H1 (cell line): ENCODE measurements at regions not wholly inside any gene's neighbourhood (a gene's known extent, or its start where the extent isn't known, plus 50 kb on each side); places are given as distances from the start of the nearest gene placed in this dataset.

Experiments used
- CTCF ChIA-PET: fragments of 300-600 bp; sonication (Branson Sonifier 250); formaldehyde crosslinking; loops from one replicate; lab custom pipeline; 2021; ENCODE audit not compliant: partially characterized antibody; lab: Charles Lee
- POLR2A ChIA-PET: fragments of 300-600 bp; sonication (Branson Sonifier 250); formaldehyde crosslinking; loops from one replicate; lab custom pipeline; 2021; ENCODE audit warnings: inconsistent platforms; ENCODE audit not compliant: partially characterized antibody; lab: Charles Lee
- DNase-seq, 2 experiments: peaks; one replicate each; pipeline versions ENCODE4 v3.0.0 to v3.0.0-alpha.2; 2010 to 2022; ENCODE audit warnings: low spot score in 2 of 2, low read depth in 1 of 2, mixed read lengths in 1 of 2
- FAIRE-seq: peaks from 2 replicates; lab custom pipeline; 2011; peaks lifted over from hg19 to GRCh38; lab: Jason Lieb, UNC
- H2AFZ ChIP-seq: 2 replicates; pipeline ENCODE4 v1.8.1; 2012; ENCODE audit warnings: low read length, inconsistent platforms
- H2AK5ac ChIP-seq: 2 replicates; pipeline ENCODE4 v1.6.1; 2013; ENCODE audit warnings: low read depth, low read length
- H2BK120ac ChIP-seq: replicated peaks from 2 replicates; pipeline ENCODE3; 2013; ENCODE audit warnings: low read depth, low read length, inconsistent platforms
- H2BK12ac ChIP-seq: 2 replicates; pipeline ENCODE4 v1.6.1; 2013; ENCODE audit warnings: low read depth, low read length
- H2BK15ac ChIP-seq: 2 replicates; pipeline ENCODE4 v1.6.1; 2013; ENCODE audit warnings: low read length
- H2BK20ac ChIP-seq: 2 replicates; pipeline ENCODE4 v1.6.1; 2013; ENCODE audit warnings: low read length
- H2BK5ac ChIP-seq: 2 replicates; pipeline ENCODE4 v1.6.1; 2013; ENCODE audit warnings: low read depth, low read length
- H3K14ac ChIP-seq: 2 replicates; pipeline ENCODE4 v1.6.1; 2013; ENCODE audit warnings: inconsistent platforms; ENCODE audit not compliant: insufficient read length
- H3K18ac ChIP-seq: 2 replicates; pipeline ENCODE4 v1.6.1; 2013; ENCODE audit warnings: low read length; ENCODE audit errors: extremely low read depth
- H3K23ac ChIP-seq: 2 replicates; pipeline ENCODE4 v1.6.1; 2013; ENCODE audit warnings: inconsistent platforms; ENCODE audit not compliant: insufficient read length
- H3K23me2 ChIP-seq: 2 replicates; pipeline ENCODE4 v1.6.1; 2013; ENCODE audit warnings: low read depth, low read length
- H3K27ac ChIP-seq: 2 replicates; pipeline ENCODE4 v1.6.1; 2011; ENCODE audit warnings: low read depth, low read length, inconsistent platforms
- H3K27me3 ChIP-seq, 4 experiments: replicated peaks in 1 of 4; 1 replicate in 1 of 4; 2 replicates in 3 of 4; pipeline versions ENCODE4 v1.6.1 to v1.8.1; 2011 to 2013; ENCODE audit warnings: low read length in 3 of 4, mild to moderate bottlenecking in 3 of 4, inconsistent platforms in 2 of 4, mixed read lengths in 2 of 4, moderate library complexity in 1 of 4; ENCODE audit not compliant: control insufficient read depth in 3 of 4, insufficient read depth in 3 of 4; ENCODE audit errors: extremely low read depth in 1 of 4
- H3K36me3 ChIP-seq, 4 experiments: 2 replicates each; pipeline versions ENCODE4 v1.6.1 to v1.8.1; 2011 to 2013; ENCODE audit warnings: mild to moderate bottlenecking in 4 of 4, low read length in 3 of 4, moderate library complexity in 2 of 4, control low read depth in 1 of 4, inconsistent platforms in 1 of 4; ENCODE audit not compliant: insufficient read depth in 4 of 4, control insufficient read depth in 2 of 4
- H3K4ac ChIP-seq: replicated peaks from 2 replicates; pipeline ENCODE3; 2013; ENCODE audit warnings: low read length, low read depth, mixed read lengths, inconsistent platforms; ENCODE audit not compliant: insufficient read length
- H3K4me1 ChIP-seq, 4 experiments: replicated peaks in 1 of 4; 1 replicate in 1 of 4; 2 replicates in 3 of 4; pipeline versions ENCODE4 v1.6.1 to v1.8.1; 2011 to 2013; ENCODE audit warnings: low read length in 3 of 4, inconsistent platforms in 2 of 4, mixed read lengths in 1 of 4; ENCODE audit not compliant: insufficient read depth in 4 of 4, control insufficient read depth in 3 of 4
- H3K4me2 ChIP-seq, 2 experiments: 2 replicates each; pipeline versions ENCODE4 v1.6.1 to v1.8.1; 2011 to 2013; ENCODE audit warnings: low read depth in 2 of 2, low read length in 2 of 2, control low read depth in 1 of 2, inconsistent platforms in 1 of 2, mild to moderate bottlenecking in 1 of 2; ENCODE audit not compliant: insufficient read depth in 1 of 2
- H3K4me3 ChIP-seq, 4 experiments: fragments of 200-600, 300-600 bp in 1 of 4; sonication (generic), shearing (Covaris generic), sonication (Bioruptor Twin) in 1 of 4; 2 replicates each; pipeline versions ENCODE4 v1.5.1 to v1.8.1; 2011 to 2016; ENCODE audit warnings: low read length in 4 of 4, low read depth in 3 of 4, control low read depth in 2 of 4, inconsistent platforms in 2 of 4, mild to moderate bottlenecking in 2 of 4, mixed read lengths in 1 of 4, moderate library complexity in 1 of 4; ENCODE audit not compliant: insufficient read depth in 2 of 4; ENCODE audit errors: extremely low read depth in 1 of 4
- H3K56ac ChIP-seq: replicated peaks from 2 replicates; pipeline ENCODE3; 2013; ENCODE audit warnings: low read depth, mild to moderate bottlenecking, mixed read lengths, low read length, inconsistent platforms; ENCODE audit not compliant: insufficient read length
- H3K79me1 ChIP-seq: 2 replicates; pipeline ENCODE4 v1.6.1; 2013; ENCODE audit warnings: low read depth, low read length, control low read depth
- H3K79me2 ChIP-seq, 2 experiments: 2 replicates each; pipeline versions ENCODE4 v1.6.1 to v1.8.1; 2012 to 2013; ENCODE audit warnings: low read length in 2 of 2, mild to moderate bottlenecking in 2 of 2, inconsistent platforms in 1 of 2; ENCODE audit not compliant: insufficient read depth in 2 of 2, control insufficient read depth in 1 of 2
- H3K9ac ChIP-seq, 4 experiments: replicated peaks in 1 of 4; 1 replicate in 1 of 4; 2 replicates in 3 of 4; pipeline versions ENCODE4 v1.6.1 to v1.8.1; 2011 to 2013; ENCODE audit warnings: low read depth in 3 of 4, low read length in 3 of 4, control low read depth in 2 of 4, mild to moderate bottlenecking in 2 of 4, moderate library complexity in 2 of 4, inconsistent platforms in 1 of 4; ENCODE audit errors: extremely low read depth in 1 of 4
- H3K9me3 ChIP-seq, 2 experiments: 2 replicates each; pipeline versions ENCODE4 v1.6.1 to v1.8.1; 2012 to 2013; ENCODE audit warnings: mild to moderate bottlenecking in 2 of 2, moderate library complexity in 2 of 2, control low read depth in 1 of 2, inconsistent platforms in 1 of 2, low read depth in 1 of 2, low read length in 1 of 2, mixed read lengths in 1 of 2; ENCODE audit not compliant: insufficient read depth in 2 of 2
- H4K20me1 ChIP-seq, 2 experiments: replicated peaks in 1 of 2; 2 replicates each; pipeline versions ENCODE3 to v1.8.1; 2011 to 2013; ENCODE audit warnings: inconsistent platforms in 2 of 2, low read length in 2 of 2, mild to moderate bottlenecking in 1 of 2; ENCODE audit not compliant: insufficient read depth in 2 of 2, control insufficient read depth in 1 of 2
- H4K5ac ChIP-seq: 2 replicates; pipeline ENCODE4 v1.6.1; 2013; ENCODE audit warnings: low read length, low read depth, mixed read lengths, inconsistent platforms; ENCODE audit not compliant: insufficient read length
- H4K8ac ChIP-seq: 2 replicates; pipeline ENCODE4 v1.8.0; 2013; ENCODE audit warnings: mild to moderate bottlenecking, moderate library complexity, low read length, inconsistent platforms; ENCODE audit not compliant: insufficient read depth; ENCODE audit errors: extremely low read depth
- H4K91ac ChIP-seq: replicated peaks from 2 replicates; pipeline ENCODE3; 2013; ENCODE audit warnings: low read length, mixed read lengths, inconsistent platforms; ENCODE audit not compliant: insufficient read length
- CBX8 ChIP-seq: fragments of 300-800, 300-1000 bp; sonication (generic); IDR thresholded peaks from 2 replicates; pipeline ENCODE4 v1.7.1; 2016; ENCODE audit warnings: low read depth, low read length, borderline replicate concordance
- RBBP5 ChIP-seq: IDR thresholded peaks from 2 replicates; pipeline ENCODE4 v1.7.1; 2012; ENCODE audit warnings: low read depth, mild to moderate bottlenecking, inconsistent platforms, low read length, moderate library complexity, borderline replicate concordance
- TEAD4 ChIP-seq: IDR thresholded peaks from 2 replicates; pipeline ENCODE4 v1.6.1; 2012; ENCODE audit warnings: low read depth, low read length, inconsistent platforms, mixed read lengths
- WGBS, 2 experiments: shearing (Covaris generic) in 1 of 2; methylation state at CpG; one replicate each; pipeline versions ENCODE4 v1.1.6 to v1.1.7; 2013 to 2015; ENCODE audit warnings: low lambda C conversion rate in 2 of 2, mixed read lengths in 2 of 2, inconsistent platforms in 1 of 2, low coverage in 1 of 2, missing lambda C conversion rate in 1 of 2; ENCODE audit not compliant: insufficient replicate concordance in 2 of 2, insufficient coverage in 1 of 2, insufficient read length in 1 of 2; ENCODE audit errors: extremely low coverage in 1 of 2, missing lambda C conversion rate in 1 of 2; 5-methylcytosine and 5-hydroxymethylcytosine counted together

DNA sequence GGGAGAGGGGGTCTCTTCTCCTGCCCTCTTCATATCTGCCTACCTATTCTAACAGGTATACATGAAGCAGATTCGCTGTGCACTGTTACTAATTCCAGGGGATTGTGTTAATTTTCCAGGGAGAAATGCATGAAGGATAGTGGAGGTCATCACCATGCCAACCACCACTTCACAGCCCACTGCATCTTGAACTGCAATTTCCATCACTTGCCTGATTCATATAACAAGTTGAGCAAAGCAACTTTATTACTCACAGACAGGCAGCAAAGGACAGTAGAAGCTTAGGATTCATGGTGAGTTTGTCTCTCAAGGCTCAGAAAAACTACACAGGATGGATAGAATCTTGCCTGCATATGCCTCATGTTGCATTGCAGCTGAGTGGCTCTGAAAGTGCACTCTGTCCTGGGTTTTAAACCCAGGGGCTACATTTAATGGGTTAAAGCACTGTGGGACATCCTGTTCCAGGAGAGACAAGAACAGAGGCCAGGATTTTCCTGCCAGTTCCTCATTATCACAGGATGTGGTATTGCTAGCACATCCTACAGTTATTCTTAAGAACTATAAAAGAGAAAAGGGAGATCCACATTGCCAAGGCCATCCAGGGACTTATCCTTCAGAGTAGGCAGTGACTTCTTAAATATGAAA lies 136.9 kb upstream of the PRSS1 start:
- no peak overlapping the region for H3K9ac ChIP-seq
- no peak overlapping the region for H3K18ac ChIP-seq
- H4K5ac ChIP-seq: no peak overlapping the region
- no peak overlapping the region for H2AFZ ChIP-seq
- no peaks in the 10 kb centered on the region for H3K27me3 ChIP-seq
- CTCF ChIA-PET: interaction anchor here (0.6 to 11.1 kb wide), 7 partner anchors 8 to 257 kb away, joined by 3 to 102 read pairs (median 3); no protein-coding TSS in a partner anchor
- H2BK120ac ChIP-seq: no peak overlapping the region
- no peak overlapping the region for H4K91ac ChIP-seq
- no peak overlapping the region for H2AK5ac ChIP-seq
- no peaks in the 10 kb centered on the region for H3K79me1 ChIP-seq
- no peak overlapping the region for H3K56ac ChIP-seq
- no peak overlapping the region for H3K23ac ChIP-seq
- DNase-seq: no peak
- 100% methylated on average over 1 of the region's 1 CpG; no CpG with 5 or more reads in 1 of the 2 experiments for WGBS, 2 experiments
- H2BK12ac ChIP-seq: no peak overlapping the region
- H3K14ac ChIP-seq: no peak overlapping the region
- H3K23me2 ChIP-seq: no peaks in the 10 kb centered on the region; the same call in 1 of the 2 replicates
- H3K79me2 ChIP-seq: no peaks in the 10 kb centered on the region
- H3K36me3 ChIP-seq: no peaks in the 10 kb centered on the region
- POLR2A ChIA-PET: interaction anchor here (1.1 kb wide), 1 partner anchor 12 kb away, joined by 3 read pairs; no protein-coding TSS in a partner anchor
- no peaks in the 10 kb centered on the region for H3K9me3 ChIP-seq
- TF ChIP-seq RBBP5 (no peak), CBX8 (no peak), TEAD4 (no peak)
- H2BK5ac ChIP-seq: no peak overlapping the region
- peaks cover 0 to 2% (median 1%) of the 10 kb centered on the region in 4 experiments; a peak in 2 of 7 replicates for H3K4me1 ChIP-seq
- H4K20me1 ChIP-seq: no peaks in the 10 kb centered on the region
- no peak overlapping the region for H4K8ac ChIP-seq
- H3K27ac ChIP-seq: no peak overlapping the region
- no peak overlapping the region for H2BK20ac ChIP-seq
- no peak for FAIRE-seq
- no peak overlapping the region for H3K4me2 ChIP-seq
- H3K4me3 ChIP-seq: no peak overlapping the region
- no peak overlapping the region for H2BK15ac ChIP-seq
- no peak overlapping the region for H3K4ac ChIP-seq
